HG03342 (cell line): ENCODE measurements at regions not wholly inside any gene's neighbourhood (a gene's known extent, or its start where the extent isn't known, plus 50 kb on each side); places are given as distances from the start of the nearest gene placed in this dataset.

ENCODE experiments used
- ATAC-seq: cut with Tn5 transposase; IDR thresholded peaks from one replicate; pipeline ENCODE4 v1.9.1; 2021; ENCODE audit warnings: mild to moderate bottlenecking, moderate library complexity; ENCODE audit not compliant: unreplicated experiment

GRCh38 chr15:97653896-97654295 lies 306.6 kb upstream of the ARRDC4 start:
- ATAC-seq: no peak

GRCh38 chr15:97654481-97655076 lies 305.9 kb upstream of the ARRDC4 start:
- ATAC-seq: no peak

- ATAC-seq: no peak
These were observed 298.7 kb upstream of the ARRDC4 start for GRCh38 chr15:97661796-97662195.

- ATAC-seq: no peak
These were observed 287.9 kb upstream of the ARRDC4 start for GRCh38 chr15:97672586-97672985.

DNA sequence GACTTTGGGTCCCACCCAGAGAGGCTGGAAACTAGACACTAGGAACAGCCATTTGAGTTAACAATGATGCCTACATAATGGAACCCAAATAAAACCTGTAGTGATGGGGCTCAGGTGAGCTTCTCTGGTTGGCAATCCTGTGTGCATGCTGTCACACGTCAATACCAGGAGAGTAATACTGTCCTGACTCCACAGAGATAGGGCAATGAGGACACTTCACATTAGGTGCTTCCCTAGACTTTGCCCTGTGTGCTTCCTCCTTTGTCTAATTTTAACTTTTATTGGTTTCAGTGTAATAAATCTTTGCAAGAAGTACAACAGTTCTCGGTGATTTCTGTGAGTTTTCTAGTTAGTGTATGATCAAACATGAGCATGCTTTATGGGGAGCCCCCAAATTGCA lies 281.8 kb upstream of the ARRDC4 start:
- no peak for ATAC-seq

DNA sequence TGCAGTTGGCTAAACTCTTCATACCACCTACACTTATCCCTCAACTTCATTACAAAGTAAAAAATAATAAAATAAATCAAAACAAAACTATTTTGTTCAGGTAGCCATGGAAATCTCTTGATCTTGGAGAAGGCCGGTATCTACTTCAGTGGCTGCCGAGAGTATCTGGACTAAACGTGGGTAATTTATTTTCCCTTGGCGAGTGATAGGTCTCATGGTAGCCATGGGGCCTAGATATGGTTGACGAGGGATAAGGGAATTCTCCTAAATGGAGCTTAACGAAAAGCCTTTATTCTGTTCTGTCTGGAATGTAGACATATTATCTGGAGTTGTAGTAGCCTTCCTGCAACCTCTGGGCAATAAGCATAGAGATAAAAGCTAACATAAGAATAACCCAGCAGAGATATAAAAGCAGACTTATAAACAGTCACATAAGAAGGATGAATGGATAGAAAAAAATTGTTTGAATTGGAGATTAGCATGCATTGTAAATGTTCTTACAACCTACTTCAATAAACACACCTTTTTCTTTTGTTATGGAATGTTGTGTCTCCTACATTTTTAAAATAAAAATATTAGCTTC lies 281.3 kb upstream of the ARRDC4 start:
- no peak for ATAC-seq

DNA sequence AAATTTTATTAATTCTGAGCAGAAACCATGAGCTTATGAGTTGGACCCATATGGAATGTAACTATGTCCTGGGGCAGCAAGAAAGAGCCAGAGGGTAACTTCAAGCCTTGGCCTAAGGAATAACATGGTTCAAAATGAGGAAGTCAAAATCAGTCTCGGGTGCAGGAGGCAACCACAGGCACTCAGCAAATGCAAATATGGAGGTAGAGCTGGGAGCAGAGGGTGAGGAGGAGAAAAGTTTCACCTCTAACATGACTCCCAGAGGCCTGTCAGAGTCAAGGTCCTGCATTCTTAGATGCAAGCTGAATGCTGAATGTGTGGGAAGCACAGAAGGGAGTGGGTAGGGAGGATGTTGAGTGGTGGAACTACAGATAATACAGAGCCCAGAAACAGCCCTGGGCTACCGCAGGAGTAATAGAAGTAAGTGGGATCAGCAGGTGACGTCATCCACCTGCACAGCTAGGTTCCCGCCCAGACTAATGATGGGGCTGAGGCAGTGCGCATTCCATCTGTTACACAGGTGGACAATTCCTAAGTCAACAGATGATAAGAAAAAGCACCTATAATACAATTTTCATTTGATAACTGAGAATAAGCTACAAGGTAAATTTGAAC lies 279.8 kb upstream of the ARRDC4 start:
- no peak for ATAC-seq

DNA sequence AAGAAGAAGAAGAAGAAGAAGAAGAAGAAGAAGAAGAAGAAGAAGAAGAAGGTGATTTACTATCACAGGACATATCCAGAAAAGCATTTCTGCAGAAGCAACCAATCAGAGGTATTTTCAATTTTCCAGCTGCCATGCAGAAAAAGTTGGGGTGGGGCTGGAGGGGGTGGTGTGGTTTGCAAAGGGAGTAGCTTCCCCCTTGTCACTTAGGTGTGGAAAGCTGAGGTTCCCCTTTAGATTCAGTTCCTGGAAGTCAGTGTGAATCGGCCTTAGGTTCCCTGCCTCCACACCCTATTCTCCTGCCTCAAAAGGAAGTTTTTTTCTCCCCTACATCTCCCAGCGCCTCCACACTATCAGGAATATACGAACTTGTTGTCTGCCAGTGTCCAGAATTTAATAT lies 276.7 kb upstream of the ARRDC4 start:
- ATAC-seq: no peak

- no peak for ATAC-seq
These were observed 276.3 kb upstream of the ARRDC4 start for GRCh38 chr15:97684249-97684648.

- no peak for ATAC-seq
These were observed 274.2 kb upstream of the ARRDC4 start for GRCh38 chr15:97686324-97686723.

- no peak for ATAC-seq
These were observed 272.8 kb upstream of the ARRDC4 start for GRCh38 chr15:97687654-97688053.

GRCh38 chr15:97688177-97688576 lies 272.3 kb upstream of the ARRDC4 start:
- ATAC-seq: no peak

DNA sequence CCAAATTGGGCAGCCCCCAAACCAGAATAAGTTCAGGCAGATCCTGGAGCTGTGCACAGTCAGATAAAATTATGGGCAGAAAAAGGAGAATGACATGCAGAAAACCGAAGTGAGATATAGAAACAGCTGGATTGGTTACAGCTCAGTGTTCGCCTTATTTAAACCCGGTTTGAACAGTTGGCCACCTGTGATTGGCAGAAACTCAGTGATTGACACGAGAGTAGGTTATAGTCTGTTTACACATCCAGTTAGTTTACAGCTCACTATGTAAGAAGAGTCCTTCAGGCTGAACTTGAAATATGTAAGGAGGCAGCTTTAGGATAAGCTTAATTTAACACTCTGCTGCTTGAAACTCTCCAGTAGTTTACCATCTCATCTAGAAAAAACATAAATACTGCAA lies 271.6 kb upstream of the ARRDC4 start:
- no peak for ATAC-seq

DNA sequence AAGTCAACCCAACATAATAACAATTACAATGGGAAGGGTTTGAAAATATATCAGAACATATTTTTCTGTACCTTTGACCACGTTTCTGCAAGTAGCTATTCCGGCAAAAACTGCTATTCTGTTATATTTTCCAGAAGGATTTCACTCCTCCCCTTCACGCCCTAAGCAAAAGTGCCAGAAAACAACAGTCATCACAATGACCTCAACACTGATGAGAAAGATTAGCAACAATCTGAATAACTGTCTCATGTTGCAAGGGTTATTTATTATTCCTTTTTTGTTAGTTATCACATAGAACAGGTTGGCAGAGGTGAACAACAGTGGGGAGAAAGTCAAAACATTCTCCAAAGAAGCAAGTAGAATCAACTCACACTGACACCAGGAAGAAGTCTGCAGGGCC lies 269.4 kb upstream of the ARRDC4 start:
- ATAC-seq: no peak

DNA sequence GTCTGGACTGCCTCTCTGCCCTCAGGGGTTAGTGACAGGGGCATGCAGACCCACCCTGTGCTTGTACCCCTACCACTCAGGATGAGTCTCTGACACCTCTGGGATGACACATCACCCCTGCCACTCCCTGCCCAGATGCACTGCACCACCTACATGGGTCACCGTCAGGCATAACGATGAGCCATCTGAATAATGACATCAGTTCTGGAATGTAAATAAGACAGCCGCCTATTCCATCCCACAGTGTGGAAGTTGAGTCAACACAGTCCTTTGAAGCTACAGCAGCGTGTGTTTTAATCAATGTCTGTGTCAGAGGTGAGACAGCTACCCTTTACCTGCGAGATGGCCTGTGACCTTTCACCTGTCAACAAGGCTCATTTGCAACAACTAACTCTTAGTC lies 268.7 kb upstream of the ARRDC4 start:
- ATAC-seq: no peak

DNA sequence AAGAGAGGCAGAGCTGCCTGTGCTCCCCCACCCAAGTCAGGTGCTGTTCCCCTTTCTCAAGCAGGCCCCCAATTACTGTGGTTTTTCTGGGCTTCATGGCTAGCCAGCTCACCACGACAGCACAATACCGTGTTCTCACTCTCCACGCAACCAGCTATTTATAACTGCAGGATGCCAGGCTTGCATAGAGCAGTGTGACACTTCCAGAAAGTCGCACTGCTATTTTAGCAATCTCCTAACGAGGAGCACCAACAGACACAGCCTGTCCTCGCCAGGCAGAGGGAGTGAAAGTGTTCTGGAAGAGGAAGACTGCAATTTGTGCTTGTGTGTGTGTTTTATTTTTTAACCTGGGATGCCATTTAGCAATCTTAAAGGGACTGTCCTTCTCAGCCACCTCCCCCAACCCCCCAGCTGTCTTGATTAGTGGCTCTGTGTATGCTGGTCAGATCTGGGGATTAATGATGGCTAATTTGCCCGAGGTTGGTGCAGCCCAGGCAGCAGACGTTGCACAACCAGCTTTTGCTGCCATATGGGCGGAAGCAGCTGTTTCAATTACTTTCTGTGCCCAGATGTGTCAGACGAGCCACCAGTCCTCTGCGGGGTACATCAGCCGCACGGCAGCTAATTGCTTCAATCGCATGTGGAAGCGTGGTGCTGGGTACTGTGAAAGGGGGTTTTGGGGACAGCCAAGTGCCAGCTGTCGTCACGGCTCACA lies 268.0 kb upstream of the ARRDC4 start:
- no peak for ATAC-seq

- ATAC-seq: no peak
These were observed 266.0 kb upstream of the ARRDC4 start for GRCh38 chr15:97694456-97694855.

DNA sequence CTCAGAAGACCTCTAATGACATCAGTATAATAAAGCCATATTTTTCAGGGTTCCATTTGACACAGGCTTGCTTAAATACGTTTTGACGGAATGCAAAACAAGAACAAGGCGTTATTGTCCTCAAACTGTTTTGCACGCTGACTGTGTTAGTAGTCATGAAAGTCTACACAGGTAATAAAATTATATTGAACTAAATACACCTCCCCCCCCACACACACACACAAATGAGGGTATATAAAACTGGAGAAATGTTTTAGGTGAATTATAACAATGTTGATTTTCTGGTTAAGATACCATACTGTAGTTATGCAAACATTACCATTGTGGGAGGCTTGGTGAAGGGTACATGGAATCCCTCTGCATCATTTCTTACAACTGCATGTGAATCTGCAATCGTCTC lies 257.1 kb upstream of the ARRDC4 start:
- no peak for ATAC-seq

GRCh38 chr15:97706059-97706458 lies 254.4 kb upstream of the ARRDC4 start:
- ATAC-seq: no peak

DNA sequence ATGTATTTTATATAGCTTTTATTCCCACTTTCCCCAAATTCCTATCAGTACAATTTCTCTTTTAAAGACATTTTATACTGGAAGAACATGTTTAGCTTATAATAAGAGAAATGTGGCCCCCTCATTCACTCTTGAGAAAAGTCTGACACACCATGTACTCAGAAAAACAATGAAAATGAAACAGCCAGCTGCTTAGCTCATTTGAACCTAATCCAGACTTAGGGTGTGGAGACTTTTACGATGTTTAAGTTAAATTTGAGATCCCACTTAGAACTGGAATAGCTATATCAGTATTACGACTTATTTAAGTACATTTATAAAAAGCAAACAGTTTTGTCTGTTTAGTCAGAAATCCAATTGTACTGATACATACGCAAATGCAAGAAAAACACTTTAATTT lies 252.3 kb upstream of the ARRDC4 start:
- no peak for ATAC-seq

- no peak for ATAC-seq
These were observed 248.0 kb upstream of the ARRDC4 start for GRCh38 chr15:97712530-97712929.

- ATAC-seq: no peak
These were observed 242.7 kb upstream of the ARRDC4 start for GRCh38 chr15:97717806-97718205.
